Thymus (tissue), 11 donors: ENCODE measurements at regions not wholly inside any gene's neighbourhood (a gene's known extent, or its start where the extent isn't known, plus 50 kb on each side); places are given as distances from the start of the nearest gene placed in this dataset.

Experiments
- DNase-seq, 9 donors: peaks; one replicate each; pipeline ENCODE4 v3.0.0-alpha.2; 2013; ENCODE audit warnings: low spot score in 9 of 9, low read depth in 6 of 9, missing footprints in 1 of 9
- H3K27ac ChIP-seq, 2 donors: one replicate each; pipeline ENCODE4 v1.5.1; 2013; ENCODE audit warnings: control low read depth in 1 of 2, low read depth in 1 of 2, low read length in 1 of 2, mild to moderate bottlenecking in 1 of 2, moderate library complexity in 1 of 2
- H3K27me3 ChIP-seq, 2 donors: one replicate each; pipeline ENCODE4 v1.5.1; 2013; ENCODE audit warnings: low read length in 1 of 2; ENCODE audit not compliant: control insufficient read depth in 2 of 2, insufficient read depth in 1 of 2
- H3K36me3 ChIP-seq, 2 donors: one replicate each; pipeline ENCODE4 v1.5.1; 2013; ENCODE audit warnings: low read length in 1 of 2, mild to moderate bottlenecking in 1 of 2, moderate library complexity in 1 of 2; ENCODE audit not compliant: control insufficient read depth in 2 of 2, insufficient read depth in 2 of 2
- H3K4me1 ChIP-seq, 2 donors: one replicate each; pipeline ENCODE4 v1.5.1; 2013; ENCODE audit warnings: low read length in 2 of 2; ENCODE audit not compliant: control insufficient read depth in 2 of 2, insufficient read depth in 2 of 2
- H3K4me3 ChIP-seq, 2 donors: one replicate each; pipeline ENCODE4 v1.5.1; 2013; ENCODE audit warnings: low read length in 2 of 2, control low read depth in 1 of 2, mild to moderate bottlenecking in 1 of 2
- H3K9me3 ChIP-seq, 2 donors: one replicate each; pipeline ENCODE4 v1.5.1; 2013; ENCODE audit warnings: low read length in 1 of 2, mild to moderate bottlenecking in 1 of 2; ENCODE audit not compliant: control insufficient read depth in 2 of 2, insufficient read depth in 1 of 2
- WGBS: extraction: QIAGEN DNeasy Blood & Tissue Kit; methylation state at CpG from one replicate; pipeline ENCODE4 v1.1.7; 2013; 5-methylcytosine and 5-hydroxymethylcytosine counted together
- donor health status: healthy.

DNA sequence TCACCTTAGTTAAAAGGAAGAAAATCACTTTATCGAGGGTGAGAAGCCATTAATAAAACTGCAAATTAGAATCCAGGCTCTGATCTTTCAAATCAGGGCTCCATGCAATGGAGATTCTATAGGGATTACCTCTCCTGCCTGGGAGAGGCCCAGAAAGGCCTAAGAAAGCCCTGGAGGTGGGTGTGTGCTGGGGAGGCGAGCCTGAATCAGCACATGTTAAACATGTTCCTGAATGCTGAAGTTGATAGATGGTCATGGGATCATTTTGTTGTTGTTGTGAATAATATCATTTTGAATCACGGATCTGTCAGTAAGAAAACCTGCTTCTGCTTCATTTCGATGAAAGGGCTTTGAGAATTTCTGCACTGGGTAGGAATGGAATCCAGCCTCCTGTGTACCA lies 254.3 kb downstream of the ACKR3 start:
- Histone ChIP-seq H3K4me1 (no peaks in the 10 kb centered on the region), H3K27me3 (no peaks in the 10 kb centered on the region), H3K36me3 (no peaks in the 10 kb centered on the region), H3K9me3 (no peaks in the 10 kb centered on the region), H3K27ac (no peak overlapping the region), H3K4me3 (no peak overlapping the region)
- 91% methylated on average over 4 of the region's 4 CpGs for WGBS
- no peak for DNase-seq

DNA sequence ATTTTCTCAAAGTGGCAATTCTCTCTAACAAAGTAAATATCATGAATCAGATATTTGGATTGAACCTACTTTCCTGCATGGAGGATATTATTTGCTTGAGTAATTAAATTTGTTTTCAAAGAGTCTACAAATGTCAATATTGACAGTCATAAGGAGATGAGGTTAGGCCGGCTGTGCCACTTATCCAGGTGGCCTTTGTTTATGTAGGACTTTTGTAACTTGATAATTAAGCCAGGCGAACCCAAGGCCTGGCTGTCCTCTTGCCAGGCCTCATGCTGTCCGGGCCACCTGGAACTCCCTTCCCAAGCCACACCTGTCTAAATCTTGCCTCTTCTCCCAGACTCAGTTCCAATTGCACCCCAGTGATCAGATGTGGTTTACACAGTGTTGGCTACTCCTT lies 255.2 kb downstream of the ACKR3 start:
- no peak for DNase-seq
- H3K27ac ChIP-seq: no peak overlapping the region
- no peak overlapping the region for H3K4me3 ChIP-seq
- no peaks in the 10 kb centered on the region for H3K27me3 ChIP-seq
- H3K9me3 ChIP-seq: no peaks in the 10 kb centered on the region
- 92% methylated on average over 3 of the region's 3 CpGs for WGBS
- no peaks in the 10 kb centered on the region for H3K4me1 ChIP-seq
- no peaks in the 10 kb centered on the region for H3K36me3 ChIP-seq

DNA sequence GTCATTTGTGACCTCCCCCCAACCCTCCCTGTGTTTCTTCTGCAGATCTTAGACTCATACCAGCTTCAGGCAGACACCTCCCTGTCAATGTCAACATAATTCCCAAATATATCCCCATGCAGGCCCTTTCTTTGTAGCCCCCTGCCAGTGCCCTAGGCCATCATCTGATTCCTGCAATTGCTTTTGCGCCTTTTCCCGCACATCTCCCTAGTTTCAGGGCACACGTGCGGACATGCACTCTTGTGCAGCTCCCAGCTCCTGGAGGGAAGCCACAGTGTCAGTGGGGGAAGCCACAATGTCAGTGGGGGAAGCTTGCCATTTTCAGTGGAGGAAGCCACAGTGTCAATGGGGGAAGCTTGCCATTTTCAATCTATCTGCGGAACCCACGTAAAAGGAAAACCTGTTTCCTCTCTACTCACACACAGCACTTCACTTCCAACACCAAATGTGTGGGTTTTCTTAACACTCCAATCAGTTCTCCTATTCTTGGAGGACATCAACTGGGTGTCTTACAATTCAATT lies 256.4 kb downstream of the ACKR3 start:
- Histone ChIP-seq H3K27ac (no peak overlapping the region), H3K9me3 (no peaks in the 10 kb centered on the region), H3K4me1 (no peaks in the 10 kb centered on the region), H3K4me3 (no peak overlapping the region), H3K36me3 (no peaks in the 10 kb centered on the region), H3K27me3 (no peaks in the 10 kb centered on the region)
- 60% methylated on average over 6 of the region's 6 CpGs for WGBS
- DNase-seq: no peak

GRCh38 chr2:236826606-236827156 lies 257.1 kb downstream of the ACKR3 start:
- WGBS: 94% methylated on average over 6 of the region's 6 CpGs
- Histone ChIP-seq H3K36me3 (no peaks in the 10 kb centered on the region), H3K27me3 (no peaks in the 10 kb centered on the region), H3K27ac (no peak overlapping the region), H3K4me1 (no peaks in the 10 kb centered on the region), H3K4me3 (no peak overlapping the region), H3K9me3 (no peaks in the 10 kb centered on the region)
- no peak for DNase-seq

GRCh38 chr2:236827997-236828396 lies 257.7 kb upstream of the COPS8 start:
- Histone ChIP-seq H3K27ac (no peak overlapping the region), H3K4me3 (no peak overlapping the region), H3K4me1 (no peaks in the 10 kb centered on the region), H3K9me3 (no peaks in the 10 kb centered on the region), H3K27me3 (no peaks in the 10 kb centered on the region), H3K36me3 (no peaks in the 10 kb centered on the region)
- 87% methylated on average over 3 of the region's 3 CpGs for WGBS
- DNase-seq: no peak

GRCh38 chr2:236828820-236829219 lies 256.9 kb upstream of the COPS8 start:
- no peaks in the 10 kb centered on the region for H3K9me3 ChIP-seq
- no peaks in the 10 kb centered on the region for H3K36me3 ChIP-seq
- 90% methylated on average over 2 of the region's 2 CpGs for WGBS
- no peak overlapping the region for H3K27ac ChIP-seq
- no peaks in the 10 kb centered on the region for H3K27me3 ChIP-seq
- H3K4me3 ChIP-seq: no peak overlapping the region
- DNase-seq: no peak
- H3K4me1 ChIP-seq: no peaks in the 10 kb centered on the region

GRCh38 chr2:236830926-236831325 lies 254.8 kb upstream of the COPS8 start:
- no peak for DNase-seq
- WGBS: 80% methylated on average over 3 of the region's 3 CpGs
- Histone ChIP-seq H3K4me3 (no peak overlapping the region), H3K4me1 (no peaks in the 10 kb centered on the region), H3K27ac (no peak overlapping the region), H3K9me3 (no peaks in the 10 kb centered on the region), H3K27me3 (no peaks in the 10 kb centered on the region), H3K36me3 (no peaks in the 10 kb centered on the region)

GRCh38 chr2:236831698-236832097 lies 254.0 kb upstream of the COPS8 start:
- no peak for DNase-seq
- WGBS: 93% methylated on average over 6 of the region's 6 CpGs
- H3K36me3 ChIP-seq: no peaks in the 10 kb centered on the region
- H3K4me1 ChIP-seq: no peaks in the 10 kb centered on the region
- H3K27me3 ChIP-seq: no peaks in the 10 kb centered on the region
- no peak overlapping the region for H3K4me3 ChIP-seq
- H3K9me3 ChIP-seq: no peaks in the 10 kb centered on the region
- no peak overlapping the region for H3K27ac ChIP-seq

- no peaks in the 10 kb centered on the region for H3K36me3 ChIP-seq
- no peak overlapping the region for H3K27ac ChIP-seq
- DNase-seq: no peak
- no peaks in the 10 kb centered on the region for H3K27me3 ChIP-seq
- no peak overlapping the region for H3K4me3 ChIP-seq
- WGBS: 98% methylated on average over 3 of the region's 3 CpGs
- H3K4me1 ChIP-seq: no peaks in the 10 kb centered on the region
- no peaks in the 10 kb centered on the region for H3K9me3 ChIP-seq
Observed at GRCh38 chr2:236833501-236834073, 252.1 kb upstream of the COPS8 start.
